CD4-positive, alpha-beta T cell (primary cell): ENCODE measurements at regions not wholly inside any gene's neighbourhood (a gene's known extent, or its start where the extent isn't known, plus 50 kb on each side); places are given as distances from the start of the nearest gene placed in this dataset.

ENCODE experiments used
- ATAC-seq: fragments of 200-7000 bp; cut with Tn5 transposase; one replicate; pipeline ENCODE4 v1.10.0; 2022; ENCODE audit warnings: mild to moderate bottlenecking; ENCODE audit not compliant: poor library complexity
- CTCF ChIA-PET: fragments of 350-600 bp; sonication (Branson Sonifier 250); formaldehyde crosslinking; loops from one replicate; lab custom pipeline; 2021; ENCODE audit warnings: antibody characterized with exemption, inconsistent platforms; lab: Charles Lee
- POLR2A ChIA-PET: fragments of 350-600 bp; sonication (Branson Sonifier 250); formaldehyde crosslinking; loops from one replicate; lab custom pipeline; 2021; ENCODE audit warnings: antibody characterized with exemption, inconsistent platforms; lab: Charles Lee
- DNase-seq, 14 experiments: peaks; one replicate each; pipeline ENCODE4 v3.0.0-alpha.2; 2013 to 2020; ENCODE audit warnings: mixed read lengths in 2 of 14
- H3K27ac ChIP-seq, 2 donors: one replicate each; pipeline versions ENCODE4 v1.5.1 to v1.7.0; 2013; ENCODE audit warnings: low read length in 2 of 2, low read depth in 1 of 2, mild to moderate bottlenecking in 1 of 2
- H3K27me3 ChIP-seq, 2 experiments: 1 replicate in 1 of 2; 2 replicates in 1 of 2; pipeline versions ENCODE4 v1.6.1 to v1.7.0; 2013; ENCODE audit warnings: low read length in 2 of 2, control low read depth in 1 of 2, mild to moderate bottlenecking in 1 of 2, moderate library complexity in 1 of 2; ENCODE audit not compliant: insufficient read depth in 2 of 2, control insufficient read depth in 1 of 2
- H3K36me3 ChIP-seq: one replicate; pipeline ENCODE4 v1.6.1; 2013; ENCODE audit warnings: low read length, control low read depth; ENCODE audit not compliant: insufficient read depth
- H3K4me1 ChIP-seq: one replicate; pipeline ENCODE4 v1.6.1; 2013; ENCODE audit warnings: low read length, control low read depth; ENCODE audit not compliant: insufficient read depth
- H3K4me3 ChIP-seq: one replicate; pipeline ENCODE4 v1.5.1; 2013; ENCODE audit warnings: mild to moderate bottlenecking, low read length, moderate library complexity
- H3K9me3 ChIP-seq, 2 experiments: 1 replicate in 1 of 2; 2 replicates in 1 of 2; pipeline versions ENCODE4 v1.6.1 to v1.7.0; 2013; ENCODE audit warnings: low read length in 2 of 2, mild to moderate bottlenecking in 2 of 2, control low read depth in 1 of 2, moderate library complexity in 1 of 2; ENCODE audit not compliant: control insufficient read depth in 1 of 2, insufficient read depth in 1 of 2
- H3K27ac Mint-ChIP-seq: one replicate; pipeline ENCODE4 v1.8.0; 2020; ENCODE audit warnings: mixed read lengths
- H3K27me3 Mint-ChIP-seq: one replicate; pipeline ENCODE4 v1.8.0; 2021; ENCODE audit warnings: mixed read lengths
- H3K36me3 Mint-ChIP-seq: one replicate; pipeline ENCODE4 v1.8.0; 2021; ENCODE audit warnings: low read depth, mixed read lengths
- H3K4me1 Mint-ChIP-seq: one replicate; pipeline ENCODE4 v1.8.0; 2021; ENCODE audit warnings: low read depth, mixed read lengths
- H3K4me3 Mint-ChIP-seq: one replicate; pipeline ENCODE4 v1.8.0; 2020; ENCODE audit warnings: mild to moderate bottlenecking, mixed read lengths
- H3K9me3 Mint-ChIP-seq: one replicate; pipeline ENCODE4 v1.8.0; 2020; ENCODE audit warnings: mixed read lengths
- CTCF ChIP-seq: fragments of 200-600 bp; IDR thresholded peaks from one replicate; pipeline ENCODE4 v1.8.0; 2022; ENCODE audit warnings: antibody characterized with exemption, mild to moderate bottlenecking
- intact Hi-C, 2 experiments: fragments of 100-400 bp; cut with DNase I in 1 of 2; cut with micrococcal nuclease in 1 of 2; formaldehyde crosslinking; loops; one replicate each; pipeline versions ENCODE4 v1.15.1 to v1.9.0; 2023 to 2025; cut with DNase I, micrococcal nuclease

- ChIA-PET CTCF (no interaction called here), POLR2A (no interaction called here)
- Mint-ChIP-seq H3K36me3 (no peaks in the 10 kb centered on the region), H3K9me3 (no peaks in the 10 kb centered on the region), H3K27ac (no peak overlapping the region), H3K27me3 (peaks cover 15% of the 10 kb centered on the region), H3K4me3 (no peak overlapping the region), H3K4me1 (no peaks in the 10 kb centered on the region)
- H3K4me1 ChIP-seq = no peaks in the 10 kb centered on the region
- no peak for TF ChIP-seq CTCF
- no peaks in the 10 kb centered on the region for H3K27me3 ChIP-seq
- DNase-seq (no peak), ATAC-seq (no peak)
- H3K27ac ChIP-seq = no peak overlapping the region
- no peaks in the 10 kb centered on the region for H3K9me3 ChIP-seq
- intact Hi-C loops = no loop called here
- no peak overlapping the region for H3K4me3 ChIP-seq
- H3K36me3 ChIP-seq = no peaks in the 10 kb centered on the region
Measured at GRCh38 chr4:159410076-159410777, 307.3 kb downstream of the RAPGEF2 start.

- Mint-ChIP-seq H3K4me1 (no peaks in the 10 kb centered on the region), H3K36me3 (no peaks in the 10 kb centered on the region), H3K4me3 (no peak overlapping the region), H3K27ac (no peak overlapping the region), H3K27me3 (peaks cover 19% of the 10 kb centered on the region), H3K9me3 (no peaks in the 10 kb centered on the region)
- Histone ChIP-seq H3K9me3 (no peaks in the 10 kb centered on the region), H3K4me3 (no peak overlapping the region), H3K4me1 (no peaks in the 10 kb centered on the region), H3K36me3 (no peaks in the 10 kb centered on the region), H3K27me3 (no peaks in the 10 kb centered on the region), H3K27ac (no peak overlapping the region)
- DNase-seq (no peak), ATAC-seq (no peak)
- intact Hi-C loops = no loop called here
- CTCF ChIA-PET = interaction anchor here (0.9 kb wide), 1 partner anchor 27 kb away, joined by 3 read pairs; no protein-coding TSS in a partner anchor
- POLR2A ChIA-PET = no interaction called here
- TF ChIP-seq CTCF = no peak
Measured at GRCh38 chr4:159410891-159411290, 308.0 kb downstream of the RAPGEF2 start.

- DNase-seq (no peak), ATAC-seq (no peak)
- Histone ChIP-seq H3K9me3 (no peaks in the 10 kb centered on the region), H3K27ac (no peak overlapping the region), H3K4me3 (no peak overlapping the region), H3K36me3 (no peaks in the 10 kb centered on the region), H3K4me1 (no peaks in the 10 kb centered on the region), H3K27me3 (no peaks in the 10 kb centered on the region)
- intact Hi-C loops = no loop called here
- Mint-ChIP-seq H3K36me3 (no peaks in the 10 kb centered on the region), H3K27ac (no peak overlapping the region), H3K9me3 (no peaks in the 10 kb centered on the region), H3K4me1 (no peaks in the 10 kb centered on the region), H3K4me3 (no peak overlapping the region), H3K27me3 (peaks cover 31% of the 10 kb centered on the region)
- POLR2A ChIA-PET = no interaction called here
- CTCF ChIA-PET = no interaction called here
- TF ChIP-seq CTCF = no peak
Measured at GRCh38 chr4:159413306-159413943, 310.5 kb downstream of the RAPGEF2 start.
